GM12878 (cell line): ENCODE measurements at regions not wholly inside any gene's neighbourhood (a gene's known extent, or its start where the extent isn't known, plus 50 kb on each side); places are given as distances from the start of the nearest gene placed in this dataset.

Experiments used
- ATAC-seq: fragments of 200-7000 bp; cut with Tn5 transposase; 3 replicates; pipeline ENCODE4 v1.9.1; 2020; ENCODE audit warnings: mild to moderate bottlenecking, moderate library complexity
- BruUV-seq: library from RNA; stranded (reverse); fragments of 400-500 nt; replicated peaks from 2 replicates; lab custom pipeline; 2021; lab: Mats Ljungman, UMichigan
- CTCF ChIA-PET: fragments of 300-600 bp; sonication (Branson Sonifier 250); formaldehyde crosslinking; extraction: SDS; loops from one replicate; lab custom pipeline; 2021; ENCODE audit warnings: inconsistent platforms; lab: Yijun Ruan, JAX
- POLR2A ChIA-PET: fragments of 350-600 bp; formaldehyde crosslinking; extraction: SDS; loops from one replicate; lab custom pipeline; 2021; ENCODE audit warnings: inconsistent platforms; lab: Charles Lee
- RAD21 ChIA-PET: fragments of 300-600 bp; sonication (Branson Sonifier 250); formaldehyde crosslinking; loops from one replicate; lab custom pipeline; 2023; ENCODE audit warnings: antibody characterized with exemption; ENCODE audit not compliant: unreplicated experiment; lab: Charles Lee
- SMC1A ChIA-PET: fragments of 300-600 bp; sonication (Branson Sonifier 250); formaldehyde crosslinking; loops from one replicate; lab custom pipeline; 2023; ENCODE audit not compliant: unreplicated experiment, uncharacterized antibody; lab: Charles Lee
- DNase-seq: peaks from one replicate; pipeline ENCODE4 v3.0.0-alpha.2; 2011; ENCODE audit warnings: low read depth, low spot score
- FAIRE-seq: peaks from 3 replicates; lab custom pipeline; 2011; peaks lifted over from hg19 to GRCh38; lab: Jason Lieb, UNC
- H2AFZ ChIP-seq: 2 replicates; pipeline ENCODE4 v1.6.0; 2011; ENCODE audit warnings: low read depth, low read length, control low read depth; ENCODE audit not compliant: control insufficient read depth
- H3K27ac ChIP-seq: 2 replicates; pipeline ENCODE4 v1.5.1; 2011; ENCODE audit warnings: control low read depth; ENCODE audit not compliant: control insufficient read depth, insufficient read depth
- H3K27me3 ChIP-seq, 2 experiments: replicated peaks in 1 of 2; 2 replicates each; pipeline versions ENCODE4 v1.6.0 to v1.6.1; 2011; ENCODE audit warnings: low read length in 1 of 2; ENCODE audit not compliant: control insufficient read depth in 2 of 2, insufficient read depth in 2 of 2
- H3K36me3 ChIP-seq, 2 experiments: 2 replicates each; pipeline ENCODE4 v1.5.1; 2011; ENCODE audit warnings: low read length in 1 of 2; ENCODE audit not compliant: control insufficient read depth in 2 of 2, insufficient read depth in 2 of 2
- H3K4me1 ChIP-seq: 2 replicates; pipeline ENCODE4 v1.6.1; 2011; ENCODE audit warnings: mild to moderate bottlenecking, low read length, moderate library complexity, mixed read lengths; ENCODE audit not compliant: control insufficient read depth, insufficient read depth
- H3K4me2 ChIP-seq: 2 replicates; pipeline ENCODE4 v1.6.0; 2011; ENCODE audit warnings: control low read depth; ENCODE audit not compliant: control insufficient read depth, insufficient read depth
- H3K4me3 ChIP-seq: fragments of 200-600 bp; sonication (generic); 2 replicates; pipeline ENCODE4 v1.5.1; 2016
- H3K79me2 ChIP-seq: 2 replicates; pipeline ENCODE4 v1.6.0; 2011; ENCODE audit warnings: low read length; ENCODE audit not compliant: control insufficient read depth, insufficient read depth
- H3K9ac ChIP-seq: 2 replicates; pipeline ENCODE4 v1.8.0; 2011; ENCODE audit warnings: low read length, control low read depth, mixed read lengths; ENCODE audit not compliant: control insufficient read depth, insufficient read depth
- H3K9me3 ChIP-seq: replicated peaks from 3 replicates; pipeline ENCODE4 v1.5.1; 2011; ENCODE audit warnings: mild to moderate bottlenecking, low read length; ENCODE audit not compliant: control insufficient read depth, insufficient read depth
- H4K20me1 ChIP-seq: 2 replicates; pipeline ENCODE4 v1.6.0; 2011; ENCODE audit not compliant: control insufficient read depth, insufficient read depth
- CBX5 ChIP-seq: sonication (generic); IDR thresholded peaks from 2 replicates; pipeline ENCODE4 v1.6.1; 2016; ENCODE audit warnings: low read depth, moderate library complexity, mild to moderate bottlenecking, inconsistent platforms
- CREB1 ChIP-seq: IDR thresholded peaks from 2 replicates; pipeline ENCODE4 v1.6.1; 2012; ENCODE audit warnings: low read depth, mild to moderate bottlenecking, inconsistent platforms
- NFYB ChIP-seq: IDR thresholded peaks from 2 replicates; pipeline ENCODE4 v1.6.1; 2011; ENCODE audit warnings: low read depth, mild to moderate bottlenecking, low read length, improper control_type of control experiment, moderate library complexity; ENCODE audit not compliant: insufficient read depth
- RFX5 ChIP-seq: IDR thresholded peaks from 2 replicates; pipeline ENCODE4 v1.6.1; 2011; ENCODE audit warnings: low read depth, low read length, improper control_type of control experiment
- TARDBP ChIP-seq: IDR thresholded peaks from 2 replicates; pipeline ENCODE4 v1.6.1; 2016; ENCODE audit warnings: borderline replicate concordance
- WGBS: methylation state at CpG from one replicate; pipeline ENCODE4 v1.1.6; 2016; ENCODE audit warnings: low lambda C conversion rate; ENCODE audit not compliant: insufficient replicate concordance, insufficient coverage; ENCODE audit errors: missing lambda C conversion rate; 5-methylcytosine and 5-hydroxymethylcytosine counted together
- in situ Hi-C: fragments of 300-500 bp; cut with MboI; formaldehyde crosslinking; loops from 9 replicates; pipeline ENCODE4 v1.14.3; 2018; ENCODE audit warnings: mixed read lengths
- intact Hi-C: fragments of 100-400 bp; cut with micrococcal nuclease; formaldehyde crosslinking; loops from one replicate; pipeline ENCODE4 v1.14.2; 2022; ENCODE audit not compliant: unreplicated experiment
- TF ChIP-seq, protein P1 (sequence below): fragments of 150-350 bp; IDR thresholded peaks from 2 replicates; pipeline ENCODE4 v1.6.1; 2014; ENCODE audit warnings: mild to moderate bottlenecking, low read depth, low read length
- TF ChIP-seq, protein P2 (sequence below): fragments of 450-650 bp; formaldehyde crosslinking; IDR thresholded peaks from 2 replicates; pipeline ENCODE4 v1.4.0; 2022; ENCODE audit warnings: mild to moderate bottlenecking, moderate library complexity
- TF ChIP-seq, protein P3 (sequence below): IDR thresholded peaks from 2 replicates; pipeline ENCODE4 v1.6.1; 2012; ENCODE audit warnings: low read depth, low read length, improper control_type of control experiment
- TF ChIP-seq, protein P4 (sequence below): fragments of 450-650 bp; IDR thresholded peaks from 2 replicates; pipeline ENCODE4 v1.6.1; 2016; ENCODE audit warnings: mild to moderate bottlenecking, moderate library complexity, borderline replicate concordance

DNA sequence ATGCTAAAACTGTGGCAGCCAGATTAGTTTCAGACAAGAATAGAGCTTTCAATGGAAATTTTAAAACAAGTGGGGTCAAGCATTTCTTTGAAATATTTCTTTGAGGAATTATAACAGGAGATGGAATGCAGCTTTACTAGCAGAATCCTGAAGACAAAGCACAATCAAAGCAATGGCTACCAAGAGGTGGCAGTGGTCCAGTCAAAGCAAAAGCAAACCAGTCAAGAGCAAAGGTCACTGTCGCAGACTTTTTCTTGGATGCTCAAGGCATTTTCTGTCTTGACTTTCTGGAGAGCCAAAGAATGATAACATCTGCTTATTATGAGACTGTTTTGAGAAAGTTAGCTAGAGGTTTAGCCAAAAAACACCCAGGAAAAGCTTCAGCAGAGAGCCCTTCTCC lies 351.2 kb upstream of the DLGAP1 start (continued):
- TF ChIP-seq RFX5: no peak
- TF ChIP-seq, protein P1, sequence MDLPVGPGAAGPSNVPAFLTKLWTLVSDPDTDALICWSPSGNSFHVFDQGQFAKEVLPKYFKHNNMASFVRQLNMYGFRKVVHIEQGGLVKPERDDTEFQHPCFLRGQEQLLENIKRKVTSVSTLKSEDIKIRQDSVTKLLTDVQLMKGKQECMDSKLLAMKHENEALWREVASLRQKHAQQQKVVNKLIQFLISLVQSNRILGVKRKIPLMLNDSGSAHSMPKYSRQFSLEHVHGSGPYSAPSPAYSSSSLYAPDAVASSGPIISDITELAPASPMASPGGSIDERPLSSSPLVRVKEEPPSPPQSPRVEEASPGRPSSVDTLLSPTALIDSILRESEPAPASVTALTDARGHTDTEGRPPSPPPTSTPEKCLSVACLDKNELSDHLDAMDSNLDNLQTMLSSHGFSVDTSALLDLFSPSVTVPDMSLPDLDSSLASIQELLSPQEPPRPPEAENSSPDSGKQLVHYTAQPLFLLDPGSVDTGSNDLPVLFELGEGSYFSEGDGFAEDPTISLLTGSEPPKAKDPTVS: no peak

DNA sequence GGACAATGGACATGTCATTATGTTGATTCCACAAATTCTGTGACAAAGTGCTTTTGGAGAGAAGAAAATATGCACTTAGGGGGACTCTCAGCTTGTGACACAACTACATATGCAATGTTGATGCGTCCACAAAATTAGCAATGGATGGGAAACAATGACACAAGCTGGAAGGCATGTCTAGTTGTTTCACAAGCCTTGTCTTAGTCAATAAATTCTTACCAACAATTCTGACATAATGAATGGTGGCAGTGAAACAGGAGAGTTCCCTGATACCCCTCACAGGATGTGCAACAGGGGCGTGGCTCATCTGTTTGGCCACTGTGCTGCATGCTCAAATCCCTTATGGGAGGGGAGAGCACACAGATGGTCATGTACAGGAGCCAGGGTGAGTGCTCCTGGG lies 347.2 kb upstream of the DLGAP1 start:
- ChIA-PET RAD21 (interaction anchor here (0.6 kb wide), 1 partner anchor 55 kb away, joined by 3 read pairs; no protein-coding TSS in a partner anchor), SMC1A (interaction anchor here (1.2 to 2.7 kb wide), 3 partner anchors 11 to 14 kb away, joined by 3 to 9 read pairs (median 4); no protein-coding TSS in a partner anchor), CTCF (no interaction called here), POLR2A (no interaction called here)
- FAIRE-seq: no peak
- DNase-seq: no peak
- Histone ChIP-seq H3K4me1 (no peaks in the 10 kb centered on the region), H3K9ac (no peak overlapping the region), H4K20me1 (no peaks in the 10 kb centered on the region), H3K27me3 (no peaks in the 10 kb centered on the region), H3K4me2 (no peak overlapping the region), H2AFZ (no peak overlapping the region), H3K9me3 (no peaks in the 10 kb centered on the region; the same call in 1 of the 3 replicates), H3K4me3 (no peak overlapping the region), H3K79me2 (no peaks in the 10 kb centered on the region), H3K27ac (no peak overlapping the region), H3K36me3 (no peaks in the 10 kb centered on the region)
- intact Hi-C loops (no loop called here), in situ Hi-C loops (no loop called here)
- WGBS: 0% methylated on average over 2 of the region's 2 CpGs
- TF ChIP-seq TARDBP (no peak), NFYB (no peak), CBX5 (no peak), CREB1 (no peak)
- TF ChIP-seq, protein P2, sequence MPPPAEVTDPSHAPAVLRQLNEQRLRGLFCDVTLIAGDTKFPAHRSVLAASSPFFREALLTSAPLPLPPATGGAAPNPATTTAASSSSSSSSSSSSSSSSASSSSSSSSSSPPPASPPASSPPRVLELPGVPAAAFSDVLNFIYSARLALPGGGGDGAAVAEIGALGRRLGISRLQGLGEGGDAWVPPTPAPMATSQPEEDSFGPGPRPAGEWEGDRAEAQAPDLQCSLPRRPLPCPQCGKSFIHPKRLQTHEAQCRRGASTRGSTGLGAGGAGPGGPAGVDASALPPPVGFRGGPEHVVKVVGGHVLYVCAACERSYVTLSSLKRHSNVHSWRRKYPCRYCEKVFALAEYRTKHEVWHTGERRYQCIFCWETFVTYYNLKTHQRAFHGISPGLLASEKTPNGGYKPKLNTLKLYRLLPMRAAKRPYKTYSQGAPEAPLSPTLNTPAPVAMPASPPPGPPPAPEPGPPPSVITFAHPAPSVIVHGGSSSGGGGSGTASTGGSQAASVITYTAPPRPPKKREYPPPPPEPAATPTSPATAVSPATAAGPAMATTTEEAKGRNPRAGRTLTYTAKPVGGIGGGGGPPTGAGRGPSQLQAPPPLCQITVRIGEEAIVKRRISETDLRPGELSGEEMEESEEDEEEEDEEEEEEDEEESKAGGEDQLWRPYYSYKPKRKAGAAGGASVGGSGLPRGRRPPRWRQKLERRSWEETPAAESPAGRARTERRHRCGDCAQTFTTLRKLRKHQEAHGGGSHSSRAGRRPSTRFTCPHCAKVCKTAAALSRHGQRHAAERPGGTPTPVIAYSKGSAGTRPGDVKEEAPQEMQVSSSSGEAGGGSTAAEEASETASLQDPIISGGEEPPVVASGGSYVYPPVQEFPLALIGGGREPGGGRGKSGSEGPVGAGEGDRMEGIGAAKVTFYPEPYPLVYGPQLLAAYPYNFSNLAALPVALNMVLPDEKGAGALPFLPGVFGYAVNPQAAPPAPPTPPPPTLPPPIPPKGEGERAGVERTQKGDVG (CRISPR knock-in tag): no peak
- TF ChIP-seq, protein P3, sequence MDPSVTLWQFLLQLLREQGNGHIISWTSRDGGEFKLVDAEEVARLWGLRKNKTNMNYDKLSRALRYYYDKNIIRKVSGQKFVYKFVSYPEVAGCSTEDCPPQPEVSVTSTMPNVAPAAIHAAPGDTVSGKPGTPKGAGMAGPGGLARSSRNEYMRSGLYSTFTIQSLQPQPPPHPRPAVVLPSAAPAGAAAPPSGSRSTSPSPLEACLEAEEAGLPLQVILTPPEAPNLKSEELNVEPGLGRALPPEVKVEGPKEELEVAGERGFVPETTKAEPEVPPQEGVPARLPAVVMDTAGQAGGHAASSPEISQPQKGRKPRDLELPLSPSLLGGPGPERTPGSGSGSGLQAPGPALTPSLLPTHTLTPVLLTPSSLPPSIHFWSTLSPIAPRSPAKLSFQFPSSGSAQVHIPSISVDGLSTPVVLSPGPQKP: no peak
- TF ChIP-seq, protein P4, sequence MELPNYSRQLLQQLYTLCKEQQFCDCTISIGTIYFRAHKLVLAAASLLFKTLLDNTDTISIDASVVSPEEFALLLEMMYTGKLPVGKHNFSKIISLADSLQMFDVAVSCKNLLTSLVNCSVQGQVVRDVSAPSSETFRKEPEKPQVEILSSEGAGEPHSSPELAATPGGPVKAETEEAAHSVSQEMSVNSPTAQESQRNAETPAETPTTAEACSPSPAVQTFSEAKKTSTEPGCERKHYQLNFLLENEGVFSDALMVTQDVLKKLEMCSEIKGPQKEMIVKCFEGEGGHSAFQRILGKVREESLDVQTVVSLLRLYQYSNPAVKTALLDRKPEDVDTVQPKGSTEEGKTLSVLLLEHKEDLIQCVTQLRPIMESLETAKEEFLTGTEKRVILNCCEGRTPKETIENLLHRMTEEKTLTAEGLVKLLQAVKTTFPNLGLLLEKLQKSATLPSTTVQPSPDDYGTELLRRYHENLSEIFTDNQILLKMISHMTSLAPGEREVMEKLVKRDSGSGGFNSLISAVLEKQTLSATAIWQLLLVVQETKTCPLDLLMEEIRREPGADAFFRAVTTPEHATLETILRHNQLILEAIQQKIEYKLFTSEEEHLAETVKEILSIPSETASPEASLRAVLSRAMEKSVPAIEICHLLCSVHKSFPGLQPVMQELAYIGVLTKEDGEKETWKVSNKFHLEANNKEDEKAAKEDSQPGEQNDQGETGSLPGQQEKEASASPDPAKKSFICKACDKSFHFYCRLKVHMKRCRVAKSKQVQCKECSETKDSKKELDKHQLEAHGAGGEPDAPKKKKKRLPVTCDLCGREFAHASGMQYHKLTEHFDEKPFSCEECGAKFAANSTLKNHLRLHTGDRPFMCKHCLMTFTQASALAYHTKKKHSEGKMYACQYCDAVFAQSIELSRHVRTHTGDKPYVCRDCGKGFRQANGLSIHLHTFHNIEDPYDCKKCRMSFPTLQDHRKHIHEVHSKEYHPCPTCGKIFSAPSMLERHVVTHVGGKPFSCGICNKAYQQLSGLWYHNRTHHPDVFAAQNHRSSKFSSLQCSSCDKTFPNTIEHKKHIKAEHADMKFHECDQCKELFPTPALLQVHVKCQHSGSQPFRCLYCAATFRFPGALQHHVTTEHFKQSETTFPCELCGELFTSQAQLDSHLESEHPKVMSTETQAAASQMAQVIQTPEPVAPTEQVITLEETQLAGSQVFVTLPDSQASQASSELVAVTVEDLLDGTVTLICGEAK: no peak
- no peak for ATAC-seq
- BruUV-seq: no TSS peak
